ENCODE measurements at regions not wholly inside any gene's neighbourhood (a gene's known extent, or its start where the extent isn't known, plus 50 kb on each side); places are given as distances from the start of the nearest gene placed in this dataset.

DNA sequence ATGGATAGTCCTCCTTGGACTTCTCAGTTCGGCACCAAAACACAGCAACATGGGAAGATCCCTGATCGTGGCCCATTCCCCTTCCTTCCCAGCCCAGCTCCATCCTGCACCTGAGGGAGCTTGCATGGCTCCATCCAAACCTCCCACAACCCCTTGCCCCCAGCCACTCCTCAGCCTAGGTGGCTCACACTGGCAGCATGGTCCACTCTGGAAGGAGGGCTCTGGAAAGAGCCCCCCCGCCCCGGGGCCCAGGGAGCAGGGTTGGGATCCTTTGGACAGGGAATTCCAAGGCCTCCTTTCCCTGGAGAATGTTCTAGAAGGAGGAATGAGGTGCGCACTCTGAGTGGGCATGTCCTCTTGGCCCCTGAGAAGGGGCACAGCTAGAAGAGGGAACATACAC is 62.8 kb upstream of the ID2 start:
- Histone ChIP-seq H3K4me3 (no peak overlapping the region), H3K9me3 (no peaks in the 10 kb centered on the region), H3K27ac (no peak overlapping the region), H3K27me3 (no peaks in the 10 kb centered on the region), H3K36me3 (no peaks in the 10 kb centered on the region), H3K4me1 (peaks cover 0 to under 1% (median 0%) of the 10 kb centered on the region in 4 donors)
- intact Hi-C loops (cut with DNase I; ENCODE audit: low total_unique reads): no loop called here
- WGBS, 5 donors: 90 to 97% (median 92%) methylated on average over 3 to 5 of the region's 5 CpGs
- TF ChIP-seq EP300 (IDR thresholded peaks at IDR 0.05): no peak
- no peak for TF ChIP-seq POLR2AphosphoS5 (IDR thresholded peaks at IDR 0.05)
- TF ChIP-seq, protein P1, sequence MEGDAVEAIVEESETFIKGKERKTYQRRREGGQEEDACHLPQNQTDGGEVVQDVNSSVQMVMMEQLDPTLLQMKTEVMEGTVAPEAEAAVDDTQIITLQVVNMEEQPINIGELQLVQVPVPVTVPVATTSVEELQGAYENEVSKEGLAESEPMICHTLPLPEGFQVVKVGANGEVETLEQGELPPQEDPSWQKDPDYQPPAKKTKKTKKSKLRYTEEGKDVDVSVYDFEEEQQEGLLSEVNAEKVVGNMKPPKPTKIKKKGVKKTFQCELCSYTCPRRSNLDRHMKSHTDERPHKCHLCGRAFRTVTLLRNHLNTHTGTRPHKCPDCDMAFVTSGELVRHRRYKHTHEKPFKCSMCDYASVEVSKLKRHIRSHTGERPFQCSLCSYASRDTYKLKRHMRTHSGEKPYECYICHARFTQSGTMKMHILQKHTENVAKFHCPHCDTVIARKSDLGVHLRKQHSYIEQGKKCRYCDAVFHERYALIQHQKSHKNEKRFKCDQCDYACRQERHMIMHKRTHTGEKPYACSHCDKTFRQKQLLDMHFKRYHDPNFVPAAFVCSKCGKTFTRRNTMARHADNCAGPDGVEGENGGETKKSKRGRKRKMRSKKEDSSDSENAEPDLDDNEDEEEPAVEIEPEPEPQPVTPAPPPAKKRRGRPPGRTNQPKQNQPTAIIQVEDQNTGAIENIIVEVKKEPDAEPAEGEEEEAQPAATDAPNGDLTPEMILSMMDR (IDR thresholded peaks at IDR 0.05): no peak
- no peak for TF ChIP-seq POLR2A (IDR thresholded peaks at IDR 0.05)
- no peak for DNase-seq

DNA sequence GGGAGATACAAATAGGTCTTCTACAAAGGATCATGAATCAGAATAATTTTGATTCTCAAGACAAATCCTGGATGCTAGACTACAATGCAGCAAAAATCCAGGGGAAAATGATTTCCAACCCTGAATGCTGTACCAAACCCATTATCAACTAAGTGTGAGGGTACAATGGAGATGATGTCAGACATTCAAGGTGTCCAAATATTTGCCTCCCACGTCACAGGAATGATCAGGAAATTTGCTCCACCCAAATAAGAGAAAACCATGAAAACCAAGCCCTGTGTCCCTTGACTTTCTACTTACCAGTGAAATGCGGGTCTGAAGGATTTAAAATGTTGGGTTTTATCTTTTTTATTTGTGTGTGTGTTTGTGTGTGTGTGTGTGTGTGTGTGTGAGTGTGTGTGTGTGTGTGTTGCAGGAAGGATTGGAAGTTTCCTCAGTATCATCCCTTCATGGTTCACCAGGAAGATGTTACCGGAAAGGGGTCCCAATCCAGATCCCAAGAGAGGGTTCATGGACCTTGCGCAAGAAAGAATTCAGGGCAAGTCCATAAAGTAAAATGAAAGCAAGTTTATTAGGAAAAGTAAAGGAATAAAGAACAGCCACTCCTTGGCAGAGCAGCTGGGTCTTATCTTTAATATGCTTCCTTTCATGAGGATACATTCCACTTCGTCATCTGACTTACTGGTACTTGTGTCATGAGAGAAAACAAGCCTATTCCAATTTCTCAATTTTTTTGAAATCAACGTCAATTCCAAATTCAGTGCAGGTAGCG is 61.1 kb upstream of the ID2 start:
- H3K36me3 ChIP-seq: no peaks in the 10 kb centered on the region
- H3K27me3 ChIP-seq: no peaks in the 10 kb centered on the region
- WGBS, 5 donors: 74 to 85% (median 81%) methylated on average over 7 of the region's 7 CpGs
- no peak overlapping the region for H3K4me3 ChIP-seq
- peaks cover 0 to 9% (median 0%) of the 10 kb centered on the region in 4 donors for H3K4me1 ChIP-seq
- H3K9me3 ChIP-seq: no peaks in the 10 kb centered on the region
- H3K27ac ChIP-seq: no peak overlapping the region
- TF ChIP-seq EP300 (IDR thresholded peaks at IDR 0.05) (no peak), POLR2AphosphoS5 (IDR thresholded peaks at IDR 0.05) (no peak), POLR2A (IDR thresholded peaks at IDR 0.05) (no peak)
- TF ChIP-seq, protein P1 (IDR thresholded peaks at IDR 0.05): no peak
- intact Hi-C loops (cut with DNase I; ENCODE audit: low total_unique reads): no loop called here
- DNase-seq: no peak

DNA sequence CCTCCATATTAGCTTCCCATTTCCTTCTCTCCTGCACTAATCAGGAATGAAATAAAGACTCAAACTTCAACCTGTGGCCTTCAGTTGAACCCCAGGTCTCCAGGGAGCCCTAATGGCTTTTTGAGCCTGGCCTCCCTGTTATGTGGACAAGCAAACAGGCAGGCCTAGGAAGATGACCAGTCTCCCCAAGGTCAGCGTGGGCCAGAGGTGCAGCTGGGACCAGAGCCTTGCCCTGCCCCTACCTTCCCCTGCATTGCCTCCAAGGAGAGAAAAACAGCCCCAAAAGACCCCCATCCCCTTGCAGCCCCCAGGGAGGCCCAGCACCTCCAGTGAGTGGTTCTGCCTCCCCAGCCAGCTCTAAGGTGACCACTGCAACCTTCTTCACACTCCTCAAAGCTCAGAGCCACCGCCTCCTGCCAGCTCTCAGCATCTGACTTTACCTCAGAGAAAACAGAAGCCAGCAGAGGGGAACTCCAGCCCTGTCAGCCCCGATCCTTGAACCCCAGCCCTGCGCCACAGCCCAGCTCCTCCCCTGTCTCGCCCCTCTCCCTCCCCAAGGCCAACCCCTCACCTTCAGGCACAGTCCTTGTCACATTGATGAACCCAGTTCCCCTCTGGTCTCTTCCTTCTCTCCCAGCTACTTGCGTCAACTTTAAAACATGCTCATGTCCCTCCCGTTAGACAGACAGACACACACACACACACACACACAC is 59.5 kb upstream of the ID2 start:
- TF ChIP-seq, protein P1 (IDR thresholded peaks at IDR 0.05): no peak
- TF ChIP-seq EP300 (IDR thresholded peaks at IDR 0.05): no peak
- no peak for TF ChIP-seq POLR2AphosphoS5 (IDR thresholded peaks at IDR 0.05)
- TF ChIP-seq POLR2A (IDR thresholded peaks at IDR 0.05): no peak
- Histone ChIP-seq H3K27me3 (no peaks in the 10 kb centered on the region), H3K9me3 (no peaks in the 10 kb centered on the region), H3K36me3 (no peaks in the 10 kb centered on the region), H3K4me3 (no peak overlapping the region), H3K4me1 (peaks cover 0 to 12% (median 0%) of the 10 kb centered on the region in 4 donors), H3K27ac (no peak overlapping the region)
- no peak for DNase-seq
- intact Hi-C loops (cut with DNase I; ENCODE audit: low total_unique reads): no loop called here
- 82 to 87% (median 86%) methylated on average over 7 of the region's 7 CpGs for WGBS, 5 donors

DNA sequence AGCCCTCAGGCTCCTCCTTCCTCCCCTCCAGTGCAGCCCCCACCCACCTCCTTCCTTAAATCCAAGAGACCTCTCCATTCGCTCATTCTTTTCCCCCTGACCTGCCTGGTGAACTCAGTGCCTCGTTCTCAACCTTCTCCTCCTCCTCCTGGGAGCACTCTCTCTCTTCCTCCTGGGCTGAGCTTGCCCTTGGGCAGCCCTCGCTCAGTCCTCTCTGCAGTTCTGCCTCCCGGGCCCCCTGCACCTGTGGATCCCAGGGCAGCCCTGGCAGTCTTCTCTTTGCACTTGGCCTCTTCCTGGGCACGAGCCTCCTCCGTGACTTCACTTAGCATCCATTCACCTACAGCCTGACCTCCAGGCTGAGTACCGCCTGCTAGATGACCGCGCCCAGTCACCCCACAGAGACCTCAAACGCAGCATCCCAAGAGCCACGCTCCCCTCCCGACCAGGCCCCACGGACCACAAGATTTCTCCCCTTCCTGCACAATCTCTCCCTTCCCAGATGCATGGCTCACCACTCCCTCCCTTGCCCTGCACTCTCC is 58.9 kb upstream of the ID2 start:
- no peaks in the 10 kb centered on the region for H3K36me3 ChIP-seq
- WGBS, 5 donors: 76 to 86% (median 83%) methylated on average over 12 to 13 of the region's 13 CpGs
- no peak overlapping the region for H3K4me3 ChIP-seq
- H3K4me1 ChIP-seq: peaks cover 0 to 19% (median 2%) of the 10 kb centered on the region in 4 donors
- no peak for TF ChIP-seq POLR2AphosphoS5 (IDR thresholded peaks at IDR 0.05)
- TF ChIP-seq, protein P1 (IDR thresholded peaks at IDR 0.05): no peak
- no peak for TF ChIP-seq POLR2A (IDR thresholded peaks at IDR 0.05)
- TF ChIP-seq EP300 (IDR thresholded peaks at IDR 0.05): no peak
- no peaks in the 10 kb centered on the region for H3K9me3 ChIP-seq
- H3K27me3 ChIP-seq: no peaks in the 10 kb centered on the region
- DNase-seq: no peak
- intact Hi-C loops (cut with DNase I; ENCODE audit: low total_unique reads): no loop called here
- H3K27ac ChIP-seq: no peak overlapping the region
